GM12891 (cell line): ENCODE measurements at regions not wholly inside any gene's neighbourhood (a gene's known extent, or its start where the extent isn't known, plus 50 kb on each side); places are given as distances from the start of the nearest gene placed in this dataset.

Source experiments
- PAX5 ChIP-seq: IDR thresholded peaks from 2 replicates; pipeline ENCODE4 v1.6.1; 2011; ENCODE audit warnings: low read length, moderate library complexity, mild to moderate bottlenecking; ENCODE audit not compliant: insufficient read depth, severe bottlenecking
- POLR2A ChIP-seq: IDR thresholded peaks from 2 replicates; pipeline ENCODE4 v1.6.1; 2011; ENCODE audit warnings: low read depth, low read length, control low read depth
- POLR2AphosphoS5 ChIP-seq: IDR thresholded peaks from 2 replicates; pipeline ENCODE4 v1.6.1; 2011; ENCODE audit warnings: low read depth, low read length, control low read depth
- POU2F2 ChIP-seq: IDR thresholded peaks from 2 replicates; pipeline ENCODE4 v1.6.1; 2011; ENCODE audit warnings: low read depth, mild to moderate bottlenecking, control low read depth, low read length, moderate library complexity
- SPI1 ChIP-seq: IDR thresholded peaks from 2 replicates; pipeline ENCODE4 v1.6.1; 2011; ENCODE audit warnings: low read depth, low read length, control low read depth
- TAF1 ChIP-seq: IDR thresholded peaks from 2 replicates; pipeline ENCODE4 v1.6.1; 2011; ENCODE audit warnings: low read depth, low read length, control low read depth

DNA sequence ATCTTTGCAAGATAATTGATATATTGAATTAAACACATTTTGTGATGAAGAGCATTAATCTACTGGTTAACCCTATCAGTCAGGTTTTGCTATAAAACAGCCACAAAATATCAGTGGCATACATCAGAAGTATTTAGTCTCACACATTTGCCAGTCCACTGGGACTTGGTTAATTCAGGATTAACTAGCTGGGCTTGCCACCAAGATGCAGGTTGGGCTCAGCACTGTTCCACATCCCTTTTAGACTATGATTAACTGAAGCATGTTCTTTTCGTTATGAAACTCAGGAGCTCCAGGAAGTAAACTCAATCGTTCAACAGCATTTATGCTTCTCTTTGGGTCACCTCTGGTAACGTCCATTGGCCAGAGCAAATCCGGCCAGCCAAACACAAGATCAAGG, 538.1 kb upstream of the HS3ST1 start:
- TF ChIP-seq TAF1 (no peak), POLR2A (no peak), SPI1 (no peak), POLR2AphosphoS5 (no peak), PAX5 (no peak), POU2F2 (no peak)
